ENCODE measurements at regions not wholly inside any gene's neighbourhood (a gene's known extent, or its start where the extent isn't known, plus 50 kb on each side); places are given as distances from the start of the nearest gene placed in this dataset.

- DNase-seq (ENCODE audit: low read depth) = no peak
Observed at GRCh38 chr13:34040863-34041262, 222.9 kb downstream of the RFC3 start.

- peak; percentile 36 for DNase-seq (ENCODE audit: low read depth)
Observed at GRCh38 chr13:34044041-34044440, 226.1 kb downstream of the RFC3 start.

- DNase-seq (ENCODE audit: low read depth) = peak; percentile 55
Observed at GRCh38 chr13:34044660-34045080, 226.7 kb downstream of the RFC3 start.

GRCh38 chr13:34046457-34046856 is 228.5 kb downstream of the RFC3 start:
- no peak for DNase-seq (ENCODE audit: low read depth)

GRCh38 chr13:34048652-34049051 is 230.7 kb downstream of the RFC3 start:
- no peak for DNase-seq (ENCODE audit: low read depth)

GRCh38 chr13:34056733-34057258 is 238.8 kb downstream of the RFC3 start:
- no peak for DNase-seq (ENCODE audit: low read depth)

- DNase-seq (ENCODE audit: low read depth) = no peak
Observed at GRCh38 chr13:34064456-34065205, 246.7 kb downstream of the RFC3 start.

- no peak for DNase-seq (ENCODE audit: low read depth)
Observed at GRCh38 chr13:34065928-34066327, 248.0 kb downstream of the RFC3 start.

GRCh38 chr13:34066344-34066743 is 248.4 kb downstream of the RFC3 start:
- no peak for DNase-seq (ENCODE audit: low read depth)

GRCh38 chr13:34070006-34070405 is 252.1 kb downstream of the RFC3 start:
- no peak for DNase-seq (ENCODE audit: low read depth)

GRCh38 chr13:34070544-34071303 is 252.8 kb downstream of the RFC3 start:
- no peak for DNase-seq (ENCODE audit: low read depth)

- DNase-seq (ENCODE audit: low read depth) = no peak
Observed at GRCh38 chr13:34076319-34076718, 258.4 kb downstream of the RFC3 start.

- peak; percentile 9 for DNase-seq (ENCODE audit: low read depth)
Observed at GRCh38 chr13:34076943-34077703, 259.2 kb downstream of the RFC3 start.

GRCh38 chr13:34078334-34078999 is 260.5 kb downstream of the RFC3 start:
- DNase-seq (ENCODE audit: low read depth) = no peak

- DNase-seq (ENCODE audit: low read depth) = no peak
Observed at GRCh38 chr13:34085204-34085603, 267.3 kb downstream of the RFC3 start.

- DNase-seq (ENCODE audit: low read depth) = no peak
Observed at GRCh38 chr13:34086281-34086680, 268.3 kb downstream of the RFC3 start.

- no peak for DNase-seq (ENCODE audit: low read depth)
Observed at GRCh38 chr13:34087791-34088190, 269.8 kb downstream of the RFC3 start.

GRCh38 chr13:34103854-34104253 is 285.9 kb downstream of the RFC3 start:
- DNase-seq (ENCODE audit: low read depth) = no peak

- DNase-seq (ENCODE audit: low read depth) = no peak
Observed at GRCh38 chr13:34104853-34105252, 286.9 kb downstream of the RFC3 start.

GRCh38 chr13:34107806-34108205 is 289.9 kb downstream of the RFC3 start:
- no peak for DNase-seq (ENCODE audit: low read depth)

- no peak for DNase-seq (ENCODE audit: low read depth)
Observed at GRCh38 chr13:34108410-34108809, 290.5 kb downstream of the RFC3 start.

- DNase-seq (ENCODE audit: low read depth) = no peak
Observed at GRCh38 chr13:34114581-34114980, 296.6 kb downstream of the RFC3 start.

Data from fibroblast of the conjunctiva (primary cell).